SK-N-SH (cell line): ENCODE measurements at regions not wholly inside any gene's neighbourhood (a gene's known extent, or its start where the extent isn't known, plus 50 kb on each side); places are given as distances from the start of the nearest gene placed in this dataset.

Experiments used
- CTCF ChIA-PET: fragments of 300-600, 350-600 bp; formaldehyde crosslinking; extraction: SDS; loops from one replicate; lab custom pipeline; 2021; lab: Yijun Ruan, JAX
- POLR2A ChIA-PET: fragments of 350-600 bp; sonication (Branson Sonifier 250); formaldehyde crosslinking; extraction: SDS; loops from one replicate; lab custom pipeline; 2020; ENCODE audit warnings: antibody characterized with exemption, inconsistent platforms; lab: Yijun Ruan, JAX
- DNase-seq: peaks from one replicate; pipeline ENCODE4 v3.0.0; 2012
- H2AFZ ChIP-seq: fragments of 200-600 bp; sonication (generic); 2 replicates; pipeline ENCODE4 v1.8.1; 2016; ENCODE audit warnings: antibody characterized with exemption, mild to moderate bottlenecking, low read depth
- H3F3A ChIP-seq: fragments of 200-600 bp; sonication (generic); replicated peaks from 2 replicates; pipeline ENCODE3; 2016; ENCODE audit warnings: antibody characterized with exemption, mild to moderate bottlenecking; ENCODE audit not compliant: insufficient read depth
- H3K27ac ChIP-seq, 2 experiments: fragments of 200-500 bp in 1 of 2; fragments of 200-600 bp in 1 of 2; sonication (Bioruptor generic) in 1 of 2; sonication (generic), shearing (Covaris generic) in 1 of 2; 2 replicates each; pipeline versions ENCODE4 v1.5.1 to v1.6.1; 2014 to 2016; ENCODE audit warnings: low read depth in 2 of 2, inconsistent platforms in 1 of 2, low read length in 1 of 2, mild to moderate bottlenecking in 1 of 2, mixed read lengths in 1 of 2
- H3K27me3 ChIP-seq: fragments of 200-600 bp; sonication (generic), shearing (Covaris generic); 2 replicates; pipeline ENCODE4 v1.6.1; 2016; ENCODE audit warnings: mixed run types; ENCODE audit not compliant: insufficient read depth
- H3K36me3 ChIP-seq, 2 experiments: fragments of 200-500 bp in 1 of 2; fragments of 200-600 bp in 1 of 2; sonication (Bioruptor generic) in 1 of 2; sonication (generic) in 1 of 2; replicated peaks in 1 of 2; 2 replicates each; pipeline versions ENCODE3 to v1.5.1; 2014 to 2016; ENCODE audit warnings: low read length in 1 of 2, mild to moderate bottlenecking in 1 of 2; ENCODE audit not compliant: insufficient read depth in 2 of 2, control insufficient read depth in 1 of 2
- H3K4me1 ChIP-seq, 2 experiments: fragments of 200-500 bp in 1 of 2; fragments of 200-600 bp in 1 of 2; sonication (Bioruptor generic) in 1 of 2; sonication (generic), shearing (Covaris generic) in 1 of 2; 2 replicates each; pipeline versions ENCODE4 v1.5.1 to v1.6.1; 2014 to 2016; ENCODE audit warnings: low read depth in 1 of 2, low read length in 1 of 2, mixed run types in 1 of 2; ENCODE audit not compliant: insufficient read depth in 2 of 2, control insufficient read depth in 1 of 2
- H3K4me2 ChIP-seq: fragments of 200-600 bp; sonication (generic), shearing (Covaris generic); 2 replicates; pipeline ENCODE4 v1.6.1; 2017; ENCODE audit warnings: mixed run types
- H3K4me3 ChIP-seq, 2 experiments: fragments of 200-500 bp in 1 of 2; fragments of 200-600 bp in 1 of 2; sonication (Bioruptor generic) in 1 of 2; sonication (generic), shearing (Covaris generic) in 1 of 2; 2 replicates each; pipeline versions ENCODE4 v1.5.1 to v1.8.1; 2014 to 2016; ENCODE audit warnings: low read depth in 2 of 2, inconsistent platforms in 1 of 2, low read length in 1 of 2, mild to moderate bottlenecking in 1 of 2, mixed read lengths in 1 of 2, moderate library complexity in 1 of 2
- H3K79me2 ChIP-seq: fragments of 200-600 bp; sonication (generic); 2 replicates; pipeline ENCODE4 v1.8.1; 2017; ENCODE audit warnings: mild to moderate bottlenecking; ENCODE audit not compliant: insufficient read depth
- H3K9ac ChIP-seq: fragments of 200-600 bp; sonication (generic); 2 replicates; pipeline ENCODE4 v1.6.1; 2017; ENCODE audit warnings: mixed run types
- H3K9me2 ChIP-seq: fragments of 200-600 bp; sonication (generic); 2 replicates; pipeline ENCODE4 v1.6.1; 2017; ENCODE audit warnings: mixed run types
- H3K9me3 ChIP-seq: fragments of 200-600 bp; sonication (generic); 2 replicates; pipeline ENCODE4 v1.6.1; 2017; ENCODE audit warnings: mixed run types, mild to moderate bottlenecking, moderate library complexity
- H4K20me1 ChIP-seq: fragments of 200-600 bp; sonication (generic); 2 replicates; pipeline ENCODE4 v1.6.1; 2017; ENCODE audit warnings: mild to moderate bottlenecking, mixed run types; ENCODE audit not compliant: insufficient read depth
- CHD2 ChIP-seq: fragments of 150-350 bp; IDR thresholded peaks from 2 replicates; pipeline ENCODE4 v1.6.1; 2018; ENCODE audit warnings: low read length; ENCODE audit not compliant: partially characterized antibody
- EZH2phosphoT487 ChIP-seq: fragments of 200-600 bp; sonication (generic); IDR thresholded peaks from 2 replicates; pipeline ENCODE4 v1.6.1; 2017; ENCODE audit warnings: low read depth, mixed run types, mild to moderate bottlenecking, antibody characterized with exemption, moderate library complexity, borderline replicate concordance
- RAD21 ChIP-seq: IDR thresholded peaks from 2 replicates; pipeline ENCODE4 v1.6.1; 2012; ENCODE audit warnings: mild to moderate bottlenecking, low read length
- RCOR1 ChIP-seq: fragments of 150-350 bp; IDR thresholded peaks from 2 replicates; pipeline ENCODE4 v1.6.1; 2017; ENCODE audit warnings: antibody characterized with exemption, low read length
- SIN3A ChIP-seq: IDR thresholded peaks from 2 replicates; pipeline ENCODE4 v1.6.1; 2012; ENCODE audit warnings: low read depth, mild to moderate bottlenecking, low read length, moderate library complexity, borderline replicate concordance
- TAF1 ChIP-seq: IDR thresholded peaks from 2 replicates; pipeline ENCODE4 v1.6.1; 2012; ENCODE audit warnings: low read depth, mild to moderate bottlenecking, low read length, moderate library complexity, borderline replicate concordance
- TCF12 ChIP-seq: IDR thresholded peaks from 2 replicates; pipeline ENCODE4 v1.4.0; 2012
- WGBS: methylation state at CpG from one replicate; pipeline ENCODE4 v1.1.6; 2017; ENCODE audit warnings: low lambda C conversion rate; 5-methylcytosine and 5-hydroxymethylcytosine counted together
- TF ChIP-seq, protein P1 (sequence below): fragments of 200-600 bp; sonication (generic); IDR thresholded peaks from 2 replicates; pipeline ENCODE4 v1.6.1; 2017; ENCODE audit warnings: antibody characterized with exemption, mild to moderate bottlenecking, moderate library complexity
- TF ChIP-seq, protein P2 (sequence below): IDR thresholded peaks from 2 replicates; pipeline ENCODE4 v1.6.1; 2012; ENCODE audit warnings: mild to moderate bottlenecking, low read depth, low read length, moderate library complexity

DNA sequence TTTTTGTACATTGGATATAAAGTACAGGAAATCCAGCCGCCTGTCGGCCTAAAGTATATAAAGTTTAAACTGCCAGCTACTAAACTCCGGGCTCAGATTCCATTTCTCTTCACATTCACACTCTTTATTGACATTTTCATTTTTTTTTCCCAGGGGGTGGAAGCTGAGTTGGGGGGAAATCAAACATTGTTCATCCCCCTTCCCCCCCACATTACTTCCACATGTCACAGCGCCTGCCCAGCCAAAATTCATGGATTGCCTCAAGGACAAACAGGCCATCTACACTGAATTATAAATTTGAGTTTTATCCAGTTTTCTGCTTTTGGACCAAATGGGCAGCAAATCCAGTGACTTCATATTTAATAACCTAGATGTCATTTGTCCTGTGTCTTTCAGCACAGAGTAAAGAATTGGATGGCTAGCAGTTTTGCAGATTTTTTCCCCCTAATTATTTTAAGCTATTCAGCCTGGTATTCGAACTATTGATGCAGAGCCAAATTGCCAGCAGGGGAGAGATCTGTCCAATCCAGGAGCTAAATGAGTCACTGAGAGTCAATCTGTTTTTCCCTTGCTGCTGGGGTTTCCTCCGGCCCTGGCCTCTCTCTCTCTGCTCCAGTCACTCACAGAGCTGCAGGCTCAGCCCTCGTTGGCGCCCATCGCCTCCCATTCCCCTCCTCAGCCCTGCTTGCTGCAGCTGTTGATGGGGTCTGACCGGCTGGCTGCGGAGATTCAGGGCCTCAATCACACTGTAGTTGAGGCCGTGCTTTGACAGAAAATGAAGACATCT is 98.0 kb downstream of the LMO4 start:
- H2AFZ ChIP-seq, result no peak overlapping the region
- no peaks in the 10 kb centered on the region for H3K9me2 ChIP-seq
- no peak overlapping the region for H3K27ac ChIP-seq
- no peak for DNase-seq
- H4K20me1 ChIP-seq, result no peaks in the 10 kb centered on the region
- H3F3A ChIP-seq, result no peaks in the 10 kb centered on the region
- H3K4me1 ChIP-seq, result no peaks in the 10 kb centered on the region
- H3K9ac ChIP-seq, result no peak overlapping the region
- H3K79me2 ChIP-seq, result no peaks in the 10 kb centered on the region
- WGBS, result 80% methylated on average over 12 of the region's 12 CpGs
- H3K9me3 ChIP-seq, result no peaks in the 10 kb centered on the region
- H3K27me3 ChIP-seq, result no peaks in the 10 kb centered on the region
- CTCF ChIA-PET, result no interaction called here
- no peak overlapping the region for H3K4me2 ChIP-seq
- POLR2A ChIA-PET, result no interaction called here
- H3K36me3 ChIP-seq, result no peaks in the 10 kb centered on the region
- TF ChIP-seq RCOR1, result no peak
- TF ChIP-seq, protein P1, sequence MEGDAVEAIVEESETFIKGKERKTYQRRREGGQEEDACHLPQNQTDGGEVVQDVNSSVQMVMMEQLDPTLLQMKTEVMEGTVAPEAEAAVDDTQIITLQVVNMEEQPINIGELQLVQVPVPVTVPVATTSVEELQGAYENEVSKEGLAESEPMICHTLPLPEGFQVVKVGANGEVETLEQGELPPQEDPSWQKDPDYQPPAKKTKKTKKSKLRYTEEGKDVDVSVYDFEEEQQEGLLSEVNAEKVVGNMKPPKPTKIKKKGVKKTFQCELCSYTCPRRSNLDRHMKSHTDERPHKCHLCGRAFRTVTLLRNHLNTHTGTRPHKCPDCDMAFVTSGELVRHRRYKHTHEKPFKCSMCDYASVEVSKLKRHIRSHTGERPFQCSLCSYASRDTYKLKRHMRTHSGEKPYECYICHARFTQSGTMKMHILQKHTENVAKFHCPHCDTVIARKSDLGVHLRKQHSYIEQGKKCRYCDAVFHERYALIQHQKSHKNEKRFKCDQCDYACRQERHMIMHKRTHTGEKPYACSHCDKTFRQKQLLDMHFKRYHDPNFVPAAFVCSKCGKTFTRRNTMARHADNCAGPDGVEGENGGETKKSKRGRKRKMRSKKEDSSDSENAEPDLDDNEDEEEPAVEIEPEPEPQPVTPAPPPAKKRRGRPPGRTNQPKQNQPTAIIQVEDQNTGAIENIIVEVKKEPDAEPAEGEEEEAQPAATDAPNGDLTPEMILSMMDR, result no peak
- no peak overlapping the region for H3K4me3 ChIP-seq

DNA sequence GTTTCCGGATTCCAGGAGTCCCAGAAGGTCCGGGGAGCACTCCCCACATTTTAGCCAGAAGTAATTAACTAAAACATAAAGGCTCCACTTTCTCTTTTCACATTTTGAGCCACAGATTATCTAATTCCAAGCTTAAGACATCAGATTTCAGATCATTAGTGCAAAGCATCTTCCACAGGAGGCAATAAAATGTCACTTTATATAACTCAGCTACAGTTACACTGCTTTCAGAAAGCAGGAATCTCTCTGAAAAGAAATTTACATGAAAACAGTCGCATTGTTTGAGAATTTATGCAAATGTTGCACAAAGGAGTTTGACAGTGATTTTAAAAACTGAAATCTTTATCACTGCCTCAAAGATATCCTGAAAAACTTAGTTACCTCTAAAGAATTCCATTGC is 99.7 kb downstream of the LMO4 start:
- no peak for DNase-seq
- ChIA-PET CTCF (no interaction called here), POLR2A (no interaction called here)
- Histone ChIP-seq H3K4me3 (no peak overlapping the region), H3K79me2 (no peaks in the 10 kb centered on the region), H3K9ac (no peak overlapping the region), H3K9me2 (no peaks in the 10 kb centered on the region), H4K20me1 (no peaks in the 10 kb centered on the region), H3K27ac (no peak overlapping the region), H3K9me3 (no peaks in the 10 kb centered on the region), H3K4me2 (no peak overlapping the region), H3K4me1 (no peaks in the 10 kb centered on the region), H3K36me3 (no peaks in the 10 kb centered on the region), H3K27me3 (no peaks in the 10 kb centered on the region), H2AFZ (no peak overlapping the region), H3F3A (no peaks in the 10 kb centered on the region)
- 73% methylated on average over 3 of the region's 3 CpGs for WGBS
- TF ChIP-seq CHD2, result no peak
- no peak for TF ChIP-seq EZH2phosphoT487
- TF ChIP-seq TCF12, result no peak
- no peak for TF ChIP-seq RAD21
- no peak for TF ChIP-seq SIN3A
- no peak for TF ChIP-seq TAF1
- TF ChIP-seq, protein P2, sequence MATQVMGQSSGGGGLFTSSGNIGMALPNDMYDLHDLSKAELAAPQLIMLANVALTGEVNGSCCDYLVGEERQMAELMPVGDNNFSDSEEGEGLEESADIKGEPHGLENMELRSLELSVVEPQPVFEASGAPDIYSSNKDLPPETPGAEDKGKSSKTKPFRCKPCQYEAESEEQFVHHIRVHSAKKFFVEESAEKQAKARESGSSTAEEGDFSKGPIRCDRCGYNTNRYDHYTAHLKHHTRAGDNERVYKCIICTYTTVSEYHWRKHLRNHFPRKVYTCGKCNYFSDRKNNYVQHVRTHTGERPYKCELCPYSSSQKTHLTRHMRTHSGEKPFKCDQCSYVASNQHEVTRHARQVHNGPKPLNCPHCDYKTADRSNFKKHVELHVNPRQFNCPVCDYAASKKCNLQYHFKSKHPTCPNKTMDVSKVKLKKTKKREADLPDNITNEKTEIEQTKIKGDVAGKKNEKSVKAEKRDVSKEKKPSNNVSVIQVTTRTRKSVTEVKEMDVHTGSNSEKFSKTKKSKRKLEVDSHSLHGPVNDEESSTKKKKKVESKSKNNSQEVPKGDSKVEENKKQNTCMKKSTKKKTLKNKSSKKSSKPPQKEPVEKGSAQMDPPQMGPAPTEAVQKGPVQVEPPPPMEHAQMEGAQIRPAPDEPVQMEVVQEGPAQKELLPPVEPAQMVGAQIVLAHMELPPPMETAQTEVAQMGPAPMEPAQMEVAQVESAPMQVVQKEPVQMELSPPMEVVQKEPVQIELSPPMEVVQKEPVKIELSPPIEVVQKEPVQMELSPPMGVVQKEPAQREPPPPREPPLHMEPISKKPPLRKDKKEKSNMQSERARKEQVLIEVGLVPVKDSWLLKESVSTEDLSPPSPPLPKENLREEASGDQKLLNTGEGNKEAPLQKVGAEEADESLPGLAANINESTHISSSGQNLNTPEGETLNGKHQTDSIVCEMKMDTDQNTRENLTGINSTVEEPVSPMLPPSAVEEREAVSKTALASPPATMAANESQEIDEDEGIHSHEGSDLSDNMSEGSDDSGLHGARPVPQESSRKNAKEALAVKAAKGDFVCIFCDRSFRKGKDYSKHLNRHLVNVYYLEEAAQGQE, result no peak
